A673 (cell line): ENCODE measurements at regions not wholly inside any gene's neighbourhood (a gene's known extent, or its start where the extent isn't known, plus 50 kb on each side); places are given as distances from the start of the nearest gene placed in this dataset.

Experiments
- EZH2 ChIP-seq: fragments of 200-600 bp; sonication (generic); IDR thresholded peaks from 2 replicates; pipeline ENCODE4 v1.6.1; 2017; ENCODE audit warnings: borderline replicate concordance, low read depth, mild to moderate bottlenecking, mixed read lengths, antibody characterized with exemption, low read length; ENCODE audit not compliant: poor library complexity, severe bottlenecking
- TF ChIP-seq, protein P1 (sequence below): fragments of 300-800, 200-600 bp; sonication (generic); conservative IDR thresholded peaks from 2 replicates; pipeline ENCODE4 v1.5.1; 2017; ENCODE audit warnings: low read depth, mild to moderate bottlenecking, antibody characterized with exemption, low read length, moderate library complexity, mixed read lengths

DNA sequence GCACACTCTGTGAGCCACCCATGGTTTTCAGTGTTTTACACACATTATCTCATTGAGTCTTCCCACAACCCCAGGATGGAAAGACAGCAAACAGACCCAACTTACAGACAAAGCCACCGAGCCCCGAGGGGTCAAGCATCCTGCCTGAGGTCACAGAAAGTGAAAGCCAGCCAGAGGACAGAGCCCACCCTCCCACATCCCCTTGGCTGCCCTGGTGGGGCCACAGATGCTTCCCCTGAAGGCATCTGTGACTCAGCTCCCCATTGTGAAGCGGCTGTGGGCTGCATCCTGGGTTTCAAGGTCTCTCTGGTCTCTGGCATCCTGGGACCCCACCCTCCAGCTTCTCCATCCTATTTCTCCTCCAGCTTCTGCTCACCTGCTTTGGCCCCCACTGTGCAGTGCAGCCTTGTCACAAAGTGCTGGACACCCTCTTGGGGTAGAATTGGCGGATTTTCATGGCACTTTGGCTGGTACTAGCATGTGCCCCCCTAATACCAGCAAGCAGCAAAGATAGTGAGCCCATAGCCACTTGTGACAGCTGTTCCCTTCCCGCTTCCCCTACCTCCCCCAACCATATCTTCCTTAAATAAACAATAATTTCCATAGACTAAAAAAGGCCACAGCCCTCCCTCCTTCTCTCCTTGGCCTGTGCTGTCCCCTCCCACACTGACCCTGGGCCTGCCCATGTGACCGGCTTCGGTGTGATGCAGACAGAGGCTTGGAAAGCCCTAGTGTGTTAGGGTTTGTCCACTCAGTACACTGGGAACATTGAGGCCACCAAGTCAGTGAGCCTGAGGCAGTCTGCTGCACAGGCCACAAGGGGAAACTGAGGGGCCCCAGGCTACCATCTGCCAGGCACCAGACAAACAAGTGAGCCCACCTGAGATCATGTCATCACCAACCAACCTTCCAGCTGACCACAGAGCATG, 53.9 kb upstream of the SHISAL1 start:
- TF ChIP-seq, protein P1, sequence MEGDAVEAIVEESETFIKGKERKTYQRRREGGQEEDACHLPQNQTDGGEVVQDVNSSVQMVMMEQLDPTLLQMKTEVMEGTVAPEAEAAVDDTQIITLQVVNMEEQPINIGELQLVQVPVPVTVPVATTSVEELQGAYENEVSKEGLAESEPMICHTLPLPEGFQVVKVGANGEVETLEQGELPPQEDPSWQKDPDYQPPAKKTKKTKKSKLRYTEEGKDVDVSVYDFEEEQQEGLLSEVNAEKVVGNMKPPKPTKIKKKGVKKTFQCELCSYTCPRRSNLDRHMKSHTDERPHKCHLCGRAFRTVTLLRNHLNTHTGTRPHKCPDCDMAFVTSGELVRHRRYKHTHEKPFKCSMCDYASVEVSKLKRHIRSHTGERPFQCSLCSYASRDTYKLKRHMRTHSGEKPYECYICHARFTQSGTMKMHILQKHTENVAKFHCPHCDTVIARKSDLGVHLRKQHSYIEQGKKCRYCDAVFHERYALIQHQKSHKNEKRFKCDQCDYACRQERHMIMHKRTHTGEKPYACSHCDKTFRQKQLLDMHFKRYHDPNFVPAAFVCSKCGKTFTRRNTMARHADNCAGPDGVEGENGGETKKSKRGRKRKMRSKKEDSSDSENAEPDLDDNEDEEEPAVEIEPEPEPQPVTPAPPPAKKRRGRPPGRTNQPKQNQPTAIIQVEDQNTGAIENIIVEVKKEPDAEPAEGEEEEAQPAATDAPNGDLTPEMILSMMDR = no peak
- TF ChIP-seq EZH2 = no peak
